ENCODE measurements at regions not wholly inside any gene's neighbourhood (a gene's known extent, or its start where the extent isn't known, plus 50 kb on each side); places are given as distances from the start of the nearest gene placed in this dataset.

DNA sequence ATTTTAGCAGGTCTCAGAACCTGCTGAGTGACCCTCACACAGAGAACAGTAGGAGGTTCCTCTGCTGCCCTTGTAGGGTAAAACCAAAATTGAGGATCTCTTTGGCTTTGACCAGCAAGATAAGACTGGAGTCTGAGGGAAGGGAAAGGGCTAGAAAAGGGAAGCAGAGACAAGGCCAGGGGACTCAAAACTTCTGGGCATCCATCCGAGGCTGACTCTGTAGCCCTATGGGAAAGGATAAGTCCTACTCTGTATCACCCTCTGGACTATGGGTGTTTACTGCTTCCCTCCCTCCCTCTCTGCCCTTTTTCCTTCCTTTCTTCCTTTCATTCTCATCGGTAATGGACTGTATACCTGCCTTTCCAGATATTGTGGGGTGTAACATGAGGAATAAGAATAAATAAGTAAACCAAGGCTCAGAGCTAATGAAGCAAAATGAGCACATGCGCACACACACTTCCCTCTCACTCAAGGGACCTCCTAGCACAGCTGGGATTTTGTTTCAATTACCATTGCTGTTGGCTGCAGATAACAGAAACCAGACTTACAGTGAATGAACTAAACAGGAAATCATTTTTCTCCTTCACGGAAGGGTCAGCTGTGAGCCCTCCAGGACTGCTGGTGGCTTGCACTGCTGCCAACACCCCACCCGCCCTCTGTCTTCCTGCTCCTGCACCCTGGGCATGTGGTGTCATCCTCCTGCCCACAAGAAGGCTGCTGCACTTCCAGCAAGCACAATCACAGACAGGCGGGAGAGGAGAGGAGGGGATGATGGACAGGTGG, 404.4 kb upstream of the CCDC196 start:
- Histone ChIP-seq H3K4me3 (no peak overlapping the region), H3K9me3 (no peaks in the 10 kb centered on the region), H3K36me3 (ENCODE audit: low read depth, missing control alignments) (no peaks in the 10 kb centered on the region), H3K27ac (no peak overlapping the region), H3K27me3 (no peaks in the 10 kb centered on the region), H3K4me1 (no peaks in the 10 kb centered on the region)
- TF ChIP-seq, protein P1, sequence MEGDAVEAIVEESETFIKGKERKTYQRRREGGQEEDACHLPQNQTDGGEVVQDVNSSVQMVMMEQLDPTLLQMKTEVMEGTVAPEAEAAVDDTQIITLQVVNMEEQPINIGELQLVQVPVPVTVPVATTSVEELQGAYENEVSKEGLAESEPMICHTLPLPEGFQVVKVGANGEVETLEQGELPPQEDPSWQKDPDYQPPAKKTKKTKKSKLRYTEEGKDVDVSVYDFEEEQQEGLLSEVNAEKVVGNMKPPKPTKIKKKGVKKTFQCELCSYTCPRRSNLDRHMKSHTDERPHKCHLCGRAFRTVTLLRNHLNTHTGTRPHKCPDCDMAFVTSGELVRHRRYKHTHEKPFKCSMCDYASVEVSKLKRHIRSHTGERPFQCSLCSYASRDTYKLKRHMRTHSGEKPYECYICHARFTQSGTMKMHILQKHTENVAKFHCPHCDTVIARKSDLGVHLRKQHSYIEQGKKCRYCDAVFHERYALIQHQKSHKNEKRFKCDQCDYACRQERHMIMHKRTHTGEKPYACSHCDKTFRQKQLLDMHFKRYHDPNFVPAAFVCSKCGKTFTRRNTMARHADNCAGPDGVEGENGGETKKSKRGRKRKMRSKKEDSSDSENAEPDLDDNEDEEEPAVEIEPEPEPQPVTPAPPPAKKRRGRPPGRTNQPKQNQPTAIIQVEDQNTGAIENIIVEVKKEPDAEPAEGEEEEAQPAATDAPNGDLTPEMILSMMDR (IDR thresholded peaks at IDR 0.05), result no peak
- no peak for TF ChIP-seq POLR2A (IDR thresholded peaks at IDR 0.05)
- WGBS, 2 donors, result 71 to 76% methylated on average over 6 of the region's 6 CpGs
- no peak for DNase-seq
- intact Hi-C loops (cut with DNase I; ENCODE audit: low total_unique reads), result no loop called here

DNA sequence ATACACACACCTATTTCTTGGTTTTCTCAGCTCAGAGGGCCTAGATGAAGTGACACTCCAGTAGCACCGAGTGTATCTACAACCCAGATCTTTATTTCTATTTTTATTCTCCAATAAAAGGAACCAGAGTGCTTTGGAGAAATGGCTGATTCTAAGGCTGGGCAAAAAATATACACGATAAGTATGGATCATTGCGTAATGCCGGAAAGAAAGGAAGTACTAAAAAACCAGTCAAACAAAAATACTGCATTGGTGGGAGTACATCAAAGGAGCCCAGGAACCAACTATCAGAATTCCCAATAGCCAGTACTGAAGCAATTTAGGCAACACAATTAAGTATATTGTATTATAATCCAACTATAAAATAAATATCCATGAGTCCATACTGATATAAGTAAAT, 400.9 kb upstream of the CCDC196 start:
- Histone ChIP-seq H3K4me1 (no peaks in the 10 kb centered on the region), H3K4me3 (no peak overlapping the region), H3K36me3 (ENCODE audit: low read depth, missing control alignments) (no peaks in the 10 kb centered on the region), H3K27ac (no peak overlapping the region), H3K9me3 (no peaks in the 10 kb centered on the region), H3K27me3 (no peaks in the 10 kb centered on the region)
- intact Hi-C loops (cut with DNase I; ENCODE audit: low total_unique reads), result no loop called here
- DNase-seq, result no peak
- WGBS, 2 donors, result 84 to 87% methylated on average over 4 of the region's 4 CpGs
- TF ChIP-seq, protein P1 (IDR thresholded peaks at IDR 0.05), result no peak
- no peak for TF ChIP-seq POLR2A (IDR thresholded peaks at IDR 0.05)

DNA sequence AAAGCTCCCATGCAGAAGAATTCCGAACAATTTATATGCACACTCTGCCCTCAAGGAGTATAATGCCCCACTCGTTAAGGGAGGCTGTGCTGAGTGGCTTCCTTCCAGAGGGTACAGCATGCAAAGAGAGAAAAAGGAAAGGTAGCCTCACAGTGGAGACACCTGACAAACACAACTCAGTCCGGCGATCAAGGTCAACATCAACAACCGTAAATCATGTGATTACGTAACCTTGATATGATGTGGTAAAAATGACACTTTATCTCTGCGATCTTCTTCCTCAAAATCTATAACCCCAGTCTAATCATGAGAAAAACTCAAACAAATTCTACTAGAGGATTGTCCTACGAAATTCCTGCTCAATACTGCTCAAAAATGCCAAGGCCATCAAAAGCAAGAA, 400.5 kb upstream of the CCDC196 start:
- H3K27me3 ChIP-seq, result no peaks in the 10 kb centered on the region
- DNase-seq, result no peak
- H3K9me3 ChIP-seq, result no peaks in the 10 kb centered on the region
- TF ChIP-seq, protein P1 (IDR thresholded peaks at IDR 0.05), result no peak
- no peak for TF ChIP-seq POLR2A (IDR thresholded peaks at IDR 0.05)
- 80 to 81% methylated on average over 8 of the region's 8 CpGs for WGBS, 2 donors
- H3K27ac ChIP-seq, result no peak overlapping the region
- no peaks in the 10 kb centered on the region for H3K36me3 ChIP-seq (ENCODE audit: low read depth, missing control alignments)
- no peaks in the 10 kb centered on the region for H3K4me1 ChIP-seq
- intact Hi-C loops (cut with DNase I; ENCODE audit: low total_unique reads), result no loop called here
- no peak overlapping the region for H3K4me3 ChIP-seq

DNA sequence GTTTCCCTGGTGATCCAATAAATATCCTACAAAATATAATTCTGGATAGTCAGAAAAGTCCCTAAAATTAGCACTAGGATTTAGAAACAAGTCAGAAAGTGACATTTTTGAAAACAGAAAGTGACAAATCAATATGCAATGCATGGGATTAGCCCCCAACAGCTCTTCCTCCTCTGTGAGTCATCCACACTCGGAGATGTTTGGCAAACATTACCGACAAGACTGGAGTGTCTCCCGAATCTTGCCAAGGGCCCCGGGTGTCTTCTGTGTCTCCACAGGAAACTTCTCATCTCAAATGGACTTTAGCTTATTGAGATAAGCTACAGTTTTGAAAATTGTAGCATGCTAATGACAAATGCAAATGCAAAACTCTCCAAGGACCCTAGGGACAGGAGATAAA, 398.9 kb upstream of the CCDC196 start:
- no peaks in the 10 kb centered on the region for H3K4me1 ChIP-seq
- 72 to 87% methylated on average over 4 of the region's 4 CpGs for WGBS, 2 donors
- TF ChIP-seq, protein P1 (IDR thresholded peaks at IDR 0.05), result no peak
- no peak for TF ChIP-seq POLR2A (IDR thresholded peaks at IDR 0.05)
- H3K27me3 ChIP-seq, result no peaks in the 10 kb centered on the region
- no peaks in the 10 kb centered on the region for H3K9me3 ChIP-seq
- no peak overlapping the region for H3K4me3 ChIP-seq
- DNase-seq, result no peak
- no peak overlapping the region for H3K27ac ChIP-seq
- H3K36me3 ChIP-seq (ENCODE audit: low read depth, missing control alignments), result no peaks in the 10 kb centered on the region
- intact Hi-C loops (cut with DNase I; ENCODE audit: low total_unique reads), result no loop called here

DNA sequence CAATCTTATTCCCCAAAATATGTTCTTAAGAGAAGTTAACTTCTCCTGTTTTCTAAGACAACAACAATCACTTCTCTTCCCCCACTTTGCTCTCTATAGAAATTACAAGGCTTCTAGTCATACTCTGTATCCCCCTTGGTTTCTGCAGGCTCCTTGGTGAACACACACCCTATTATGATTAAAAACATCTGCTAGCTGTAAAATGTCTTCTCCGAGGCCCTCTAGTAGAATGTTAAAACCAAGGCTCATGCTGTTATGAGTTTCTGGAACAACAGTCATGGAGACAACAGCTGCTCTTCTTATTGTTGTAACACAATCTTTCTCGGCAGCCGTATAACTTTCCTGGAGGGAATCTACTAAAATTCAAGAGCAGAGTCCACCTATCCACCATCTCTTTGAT, 397.5 kb upstream of the CCDC196 start:
- Histone ChIP-seq H3K36me3 (ENCODE audit: low read depth, missing control alignments) (no peaks in the 10 kb centered on the region), H3K4me3 (no peak overlapping the region), H3K9me3 (no peaks in the 10 kb centered on the region), H3K27ac (no peak overlapping the region), H3K4me1 (no peaks in the 10 kb centered on the region), H3K27me3 (no peaks in the 10 kb centered on the region)
- no peak for DNase-seq
- TF ChIP-seq, protein P1 (IDR thresholded peaks at IDR 0.05), result no peak
- TF ChIP-seq POLR2A (IDR thresholded peaks at IDR 0.05), result no peak
- intact Hi-C loops (cut with DNase I; ENCODE audit: low total_unique reads), result no loop called here
- 71 to 75% methylated on average over 3 of the region's 3 CpGs for WGBS, 2 donors
